ENCODE measurements at regions not wholly inside any gene's neighbourhood (a gene's known extent, or its start where the extent isn't known, plus 50 kb on each side); places are given as distances from the start of the nearest gene placed in this dataset.

- TF ChIP-seq GATA3 (IDR thresholded peaks at IDR 0.05; ENCODE audit: low read depth, low read length) (no peak), GATA2 (IDR thresholded peaks at IDR 0.05; ENCODE audit: low read depth, low read length) (no peak)
These were observed 906.7 kb downstream of the NR2F1-AS1 start for GRCh38 chr5:92674321-92674720.
